PFSK-1 (cell line): ENCODE measurements at regions not wholly inside any gene's neighbourhood (a gene's known extent, or its start where the extent isn't known, plus 50 kb on each side); places are given as distances from the start of the nearest gene placed in this dataset.

ENCODE experiments used
- POLR2AphosphoS5 ChIP-seq: IDR thresholded peaks from 2 replicates; pipeline ENCODE4 v1.6.1; 2012; ENCODE audit warnings: low read depth, mild to moderate bottlenecking, control low read depth, low read length, moderate library complexity
- SIN3A ChIP-seq: IDR thresholded peaks from 2 replicates; pipeline ENCODE4 v1.6.1; 2012; ENCODE audit warnings: mild to moderate bottlenecking, low read length, moderate library complexity, borderline replicate concordance; ENCODE audit not compliant: insufficient read depth
- TAF1 ChIP-seq: IDR thresholded peaks from 2 replicates; pipeline ENCODE4 v1.6.1; 2012; ENCODE audit warnings: low read length, control low read depth, borderline replicate concordance; ENCODE audit not compliant: insufficient read depth
- TF ChIP-seq, protein P1 (sequence below), 2 experiments: IDR thresholded peaks; 2 replicates each; pipeline versions ENCODE4 v1.6.1 to v1.8.0; 2011 to 2012; ENCODE audit warnings: low read depth in 2 of 2, low read length in 2 of 2, control low read depth in 1 of 2, inconsistent platforms in 1 of 2, mild to moderate bottlenecking in 1 of 2, moderate library complexity in 1 of 2; ENCODE audit not compliant: insufficient read depth in 1 of 2

DNA sequence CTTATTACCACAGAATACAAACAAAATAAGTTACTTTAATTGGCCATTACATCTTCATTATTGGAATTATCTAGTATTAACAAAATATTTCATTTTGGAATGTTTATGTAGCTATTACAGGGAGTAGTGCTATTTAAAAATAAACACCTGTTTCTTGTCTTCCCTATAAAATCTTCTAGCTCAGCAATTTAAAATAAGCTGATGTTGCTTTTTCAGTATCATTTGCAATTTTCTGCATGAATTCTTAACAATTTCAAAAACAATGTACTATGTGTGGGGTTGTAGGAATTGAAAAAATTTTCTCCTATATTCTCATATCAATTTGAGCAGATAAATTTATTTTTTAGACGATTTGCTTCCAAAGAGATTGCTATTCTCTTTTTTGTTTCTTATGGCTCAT is 1251.3 kb upstream of the CRIM1 start:
- no peak for TF ChIP-seq SIN3A
- TF ChIP-seq TAF1, result no peak
- no peak for TF ChIP-seq POLR2AphosphoS5
- TF ChIP-seq, protein P1, sequence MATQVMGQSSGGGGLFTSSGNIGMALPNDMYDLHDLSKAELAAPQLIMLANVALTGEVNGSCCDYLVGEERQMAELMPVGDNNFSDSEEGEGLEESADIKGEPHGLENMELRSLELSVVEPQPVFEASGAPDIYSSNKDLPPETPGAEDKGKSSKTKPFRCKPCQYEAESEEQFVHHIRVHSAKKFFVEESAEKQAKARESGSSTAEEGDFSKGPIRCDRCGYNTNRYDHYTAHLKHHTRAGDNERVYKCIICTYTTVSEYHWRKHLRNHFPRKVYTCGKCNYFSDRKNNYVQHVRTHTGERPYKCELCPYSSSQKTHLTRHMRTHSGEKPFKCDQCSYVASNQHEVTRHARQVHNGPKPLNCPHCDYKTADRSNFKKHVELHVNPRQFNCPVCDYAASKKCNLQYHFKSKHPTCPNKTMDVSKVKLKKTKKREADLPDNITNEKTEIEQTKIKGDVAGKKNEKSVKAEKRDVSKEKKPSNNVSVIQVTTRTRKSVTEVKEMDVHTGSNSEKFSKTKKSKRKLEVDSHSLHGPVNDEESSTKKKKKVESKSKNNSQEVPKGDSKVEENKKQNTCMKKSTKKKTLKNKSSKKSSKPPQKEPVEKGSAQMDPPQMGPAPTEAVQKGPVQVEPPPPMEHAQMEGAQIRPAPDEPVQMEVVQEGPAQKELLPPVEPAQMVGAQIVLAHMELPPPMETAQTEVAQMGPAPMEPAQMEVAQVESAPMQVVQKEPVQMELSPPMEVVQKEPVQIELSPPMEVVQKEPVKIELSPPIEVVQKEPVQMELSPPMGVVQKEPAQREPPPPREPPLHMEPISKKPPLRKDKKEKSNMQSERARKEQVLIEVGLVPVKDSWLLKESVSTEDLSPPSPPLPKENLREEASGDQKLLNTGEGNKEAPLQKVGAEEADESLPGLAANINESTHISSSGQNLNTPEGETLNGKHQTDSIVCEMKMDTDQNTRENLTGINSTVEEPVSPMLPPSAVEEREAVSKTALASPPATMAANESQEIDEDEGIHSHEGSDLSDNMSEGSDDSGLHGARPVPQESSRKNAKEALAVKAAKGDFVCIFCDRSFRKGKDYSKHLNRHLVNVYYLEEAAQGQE (IDR thresholded peaks at IDR 0.05; ENCODE audit: insufficient read depth in 1 of 2, low read depth in 2 of 2, low read length in 2 of 2), result no peak
